NCI-H2107 treated with DMSO at 0.1 percent for 48 hours (cell line): ENCODE measurements at regions not wholly inside any gene's neighbourhood (a gene's known extent, or its start where the extent isn't known, plus 50 kb on each side); places are given as distances from the start of the nearest gene placed in this dataset.

Experiments
- DNase-seq: peaks from one replicate; lab custom pipeline; 2025; ENCODE audit not compliant: unreplicated experiment; lab: John Stamatoyannopoulos, UW

GRCh38 chr3:182530316-182530715 is 263.0 kb upstream of the ATP11B start:
- DNase-seq = no peak

DNA sequence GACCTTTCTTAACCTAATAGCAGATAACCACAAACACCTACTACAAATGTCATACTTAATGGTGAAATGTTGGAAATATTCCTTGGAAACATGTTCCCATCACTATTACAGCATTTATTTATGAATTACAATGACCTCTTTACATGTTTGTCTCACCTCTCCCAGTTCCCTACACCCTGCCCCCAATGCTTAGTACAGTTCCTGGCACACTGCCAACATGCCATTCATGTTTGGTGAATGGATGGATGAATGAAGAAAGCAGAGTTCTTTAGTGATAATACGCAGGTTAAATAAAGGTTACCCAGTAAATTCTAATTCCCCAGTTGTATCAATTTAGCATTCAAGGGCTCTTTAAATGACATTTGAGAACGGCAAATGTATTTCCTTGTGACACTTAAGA is 259.9 kb upstream of the ATP11B start:
- DNase-seq = peak; percentile 95

DNA sequence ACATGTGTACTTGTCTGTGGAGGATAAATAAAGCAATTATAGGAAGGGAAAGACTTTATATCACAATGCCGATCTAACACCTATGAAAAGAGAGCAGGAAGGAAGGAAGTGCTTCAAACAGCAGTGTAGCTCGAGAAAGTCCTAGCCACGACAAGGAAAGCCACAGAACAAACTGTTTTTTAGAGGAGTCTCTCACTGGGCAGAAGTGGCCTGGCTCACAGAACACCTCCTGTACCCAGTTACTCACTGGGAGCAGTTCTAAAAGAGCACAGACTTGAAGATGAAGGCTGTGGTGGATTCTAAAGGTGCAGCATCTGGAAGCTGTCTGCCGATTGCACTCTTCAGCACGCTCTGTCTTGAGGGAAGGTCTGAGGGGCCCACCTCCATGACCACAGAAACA is 248.8 kb upstream of the ATP11B start:
- DNase-seq = no peak

DNA sequence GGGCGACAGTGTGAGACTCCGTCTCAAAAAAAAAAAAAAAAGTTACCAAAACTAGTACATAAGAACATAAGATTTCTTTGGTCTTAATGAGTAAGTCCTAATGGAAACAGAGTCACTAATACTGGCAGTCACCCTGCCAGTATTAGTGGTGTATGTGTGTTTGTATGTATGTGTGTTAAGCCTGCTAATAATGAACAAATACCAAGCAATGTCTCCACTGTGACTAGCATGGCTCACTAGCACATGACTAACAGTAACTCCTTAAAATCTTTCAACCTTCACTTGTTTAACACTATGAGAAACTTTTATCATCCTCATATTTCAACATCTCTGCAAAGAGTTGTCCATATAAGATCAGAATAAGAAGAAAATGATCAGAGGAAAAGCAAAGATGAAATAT is 231.0 kb upstream of the ATP11B start:
- DNase-seq = no peak

DNA sequence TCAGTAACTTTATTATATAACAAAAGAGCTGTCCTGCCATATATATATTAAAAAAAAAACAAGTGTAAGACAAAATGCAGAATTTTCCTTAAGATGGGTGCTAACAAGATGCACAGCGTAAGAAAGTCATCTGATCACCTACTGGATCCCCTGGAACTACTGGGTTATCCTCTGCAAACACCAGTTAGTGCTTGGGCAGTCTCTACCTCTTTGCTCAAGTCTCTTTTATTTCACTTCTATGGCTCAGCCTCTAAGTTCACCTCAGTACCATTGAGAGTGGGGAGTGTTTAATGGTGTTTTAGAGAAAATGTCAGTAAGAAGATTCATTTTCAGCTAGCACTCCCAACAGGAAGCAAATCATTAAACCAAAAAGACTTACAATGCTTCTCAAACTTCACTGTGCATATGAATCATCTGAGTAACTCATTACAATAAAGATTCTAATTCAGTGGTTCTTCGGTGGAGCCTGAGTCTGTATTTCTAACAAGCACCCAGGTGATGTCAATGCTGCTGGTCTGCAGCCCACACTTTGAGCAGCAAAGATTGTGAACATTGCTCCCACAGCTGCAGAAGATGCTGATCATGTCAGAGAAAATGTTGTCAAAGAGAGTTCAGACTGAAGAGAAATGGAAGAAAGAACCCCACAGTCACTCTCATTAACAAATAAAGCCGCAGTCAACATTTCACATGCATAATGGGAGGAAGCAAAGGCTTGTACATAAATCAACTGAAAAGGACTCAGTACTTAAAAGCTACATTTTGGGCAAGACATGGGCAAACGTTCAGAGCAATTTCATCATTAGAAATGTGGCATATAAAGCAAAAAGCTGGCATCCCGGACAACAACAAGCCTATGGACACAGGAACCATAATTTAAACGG is 227.1 kb upstream of the ATP11B start:
- DNase-seq = no peak

DNA sequence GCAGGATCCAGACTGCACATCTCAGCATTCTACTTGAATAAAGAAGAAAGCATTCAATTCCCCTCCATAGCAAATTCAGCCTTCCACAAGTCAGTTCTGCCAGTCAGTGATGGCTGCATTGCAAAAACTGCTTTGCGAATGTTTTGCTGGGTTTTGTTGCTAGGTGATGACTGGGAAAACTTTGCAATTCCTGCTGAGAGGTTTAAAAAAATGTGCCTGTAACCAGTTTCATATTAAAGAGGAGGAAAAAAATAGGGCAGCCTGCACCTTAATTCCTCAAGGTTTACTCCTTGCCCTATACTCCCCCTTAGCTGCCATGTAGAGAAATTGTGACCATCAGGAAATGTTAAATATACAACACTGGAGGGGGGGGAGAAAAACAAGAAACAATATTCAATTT is 225.6 kb upstream of the ATP11B start:
- peak; percentile 26 for DNase-seq

GRCh38 chr3:182568261-182568660 is 225.0 kb upstream of the ATP11B start:
- no peak for DNase-seq

GRCh38 chr3:182568876-182569275 is 224.4 kb upstream of the ATP11B start:
- DNase-seq = no peak

GRCh38 chr3:182570946-182571594 is 222.2 kb upstream of the ATP11B start:
- no peak for DNase-seq

DNA sequence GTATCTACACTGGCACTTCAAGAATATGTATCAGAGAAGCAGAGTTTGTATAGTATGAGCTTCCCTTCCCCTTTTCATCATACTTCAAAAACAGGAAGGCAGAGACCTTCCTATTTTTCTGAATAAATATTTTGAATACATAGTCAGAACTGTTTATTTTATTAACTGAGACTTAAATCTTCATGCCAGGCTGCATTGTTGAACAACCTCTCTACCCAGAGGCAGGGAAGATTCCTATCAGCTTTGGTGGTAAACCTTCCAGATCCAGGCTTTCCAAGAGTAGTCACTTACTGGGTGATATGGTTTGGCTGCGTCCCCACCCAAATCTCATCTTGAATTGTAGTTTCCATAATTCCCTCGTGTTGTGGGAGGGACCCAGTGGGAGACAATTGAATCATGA is 217.4 kb upstream of the ATP11B start:
- DNase-seq = no peak

DNA sequence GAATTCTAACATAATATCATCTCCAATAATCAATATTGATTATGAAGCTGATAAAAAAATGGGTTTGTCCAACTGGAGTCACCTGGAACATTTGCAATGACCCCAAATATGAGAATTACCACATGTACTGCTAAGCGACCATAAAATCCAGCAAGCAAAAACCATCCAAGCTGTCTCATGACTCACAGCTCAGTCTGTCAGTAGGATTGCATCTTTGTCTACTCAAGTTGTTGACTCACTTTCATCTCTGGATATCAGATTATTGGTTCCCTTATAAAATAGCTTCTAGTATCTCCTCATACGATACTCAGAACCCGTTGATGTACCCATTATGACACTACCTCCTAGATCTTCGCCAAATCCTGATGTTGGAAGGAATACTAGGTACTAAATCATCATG is 209.8 kb upstream of the ATP11B start:
- no peak for DNase-seq

DNA sequence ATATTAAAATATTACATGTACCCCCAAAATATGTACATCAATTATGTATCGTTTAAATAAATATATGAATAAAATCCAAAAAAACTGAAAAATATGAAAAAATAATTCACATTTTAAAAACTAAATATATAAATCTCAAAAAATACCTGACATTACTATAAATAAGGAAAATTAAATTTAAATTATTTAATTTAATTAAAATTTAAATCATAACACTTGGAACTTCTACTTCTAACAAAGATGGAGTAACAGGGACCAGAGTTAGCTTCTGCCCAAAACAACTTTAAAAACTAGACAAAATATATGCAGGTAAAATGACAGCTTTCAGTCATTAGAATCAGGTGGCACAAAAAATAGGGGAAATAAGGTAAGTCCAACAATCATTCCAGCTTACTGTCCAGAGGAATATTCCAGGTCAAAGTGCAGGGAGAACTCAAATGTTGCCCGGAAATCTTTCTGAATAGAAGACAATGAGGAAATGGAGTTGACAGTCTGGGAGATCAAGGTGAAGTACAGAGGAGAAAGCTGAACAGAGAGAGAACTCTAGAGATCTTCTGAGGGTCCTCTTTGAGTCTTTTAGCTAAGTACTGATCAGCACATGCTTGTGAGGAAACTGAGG is 207.7 kb upstream of the ATP11B start:
- DNase-seq = no peak

DNA sequence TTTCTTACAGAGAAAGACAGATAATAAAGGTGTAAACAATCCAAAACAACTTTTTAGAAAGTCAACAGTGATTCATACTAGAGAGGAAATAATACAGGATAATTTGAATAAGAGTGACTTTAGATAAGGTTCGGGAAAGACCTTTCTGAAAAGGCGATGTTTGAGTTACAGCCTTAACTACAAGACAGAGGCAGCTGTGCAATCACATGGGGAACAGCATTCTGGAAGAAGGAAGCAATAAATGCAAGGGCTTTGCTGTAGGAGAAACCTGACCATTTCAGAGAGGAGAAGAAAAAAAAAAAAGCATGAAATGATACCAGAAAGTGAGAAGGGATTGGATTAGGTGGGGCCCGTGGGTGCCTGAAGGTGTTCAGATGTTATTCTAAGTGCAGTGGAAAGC is 200.6 kb upstream of the ATP11B start:
- no peak for DNase-seq

DNA sequence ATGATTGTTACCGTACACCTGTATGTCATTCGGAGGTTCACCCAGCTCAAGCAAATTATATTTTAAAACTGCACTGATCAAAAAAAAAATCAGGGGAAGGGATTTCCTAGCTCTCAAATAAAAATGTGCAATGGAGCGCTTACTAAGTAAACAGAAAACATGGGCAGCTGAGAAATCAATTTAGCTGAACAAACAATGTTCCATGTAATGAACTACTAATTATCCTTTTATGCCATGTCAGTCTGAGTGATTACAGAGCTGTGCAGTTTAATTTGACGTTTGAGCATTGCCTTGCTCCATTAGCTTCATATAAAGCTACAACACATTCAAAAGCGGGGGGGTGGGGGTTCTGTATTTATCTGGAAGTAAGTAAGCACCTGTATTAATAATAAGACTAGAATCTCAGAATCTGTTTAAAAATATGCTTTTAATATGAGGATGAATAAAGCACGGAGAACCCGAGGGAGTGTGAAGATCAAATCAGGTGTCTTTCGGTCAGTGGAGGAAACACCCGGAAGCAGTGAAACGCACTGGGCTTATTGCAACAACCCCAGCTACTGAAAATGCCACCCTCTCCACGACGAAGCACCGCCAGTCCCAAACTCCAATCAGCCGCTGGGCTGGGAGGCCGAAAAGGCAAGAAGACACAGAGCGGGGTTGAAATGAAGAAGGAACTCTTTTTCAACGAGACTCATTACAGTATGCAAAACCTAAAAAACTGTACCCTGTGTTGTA is 196.5 kb upstream of the ATP11B start:
- peak; percentile 100 for DNase-seq

DNA sequence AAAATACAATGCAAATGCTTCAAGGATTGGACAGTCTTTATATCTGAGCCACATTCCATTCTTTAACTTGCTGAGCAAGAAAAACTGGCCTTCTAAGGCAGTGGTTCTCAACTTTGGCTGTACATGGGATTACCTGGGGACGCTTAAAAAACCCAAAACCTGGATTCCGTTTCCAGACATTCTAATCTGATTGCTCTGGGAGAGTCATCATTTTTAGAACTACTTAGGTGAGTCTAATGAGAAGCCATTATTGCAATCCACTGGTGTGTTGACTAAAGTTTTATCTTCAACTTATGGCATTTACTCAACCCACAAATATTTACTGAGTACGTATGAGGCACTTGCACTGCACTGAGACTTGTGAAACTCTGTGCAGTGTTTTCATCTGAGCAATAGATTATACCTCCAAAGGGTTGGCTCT is 195.7 kb upstream of the ATP11B start:
- no peak for DNase-seq

- DNase-seq = no peak
These were observed 191.7 kb upstream of the ATP11B start for GRCh38 chr3:182601597-182601996.

GRCh38 chr3:182603501-182603900 is 189.8 kb upstream of the ATP11B start:
- no peak for DNase-seq

- DNase-seq = no peak
These were observed 187.3 kb upstream of the ATP11B start for GRCh38 chr3:182605882-182606611.

- no peak for DNase-seq
These were observed 186.3 kb upstream of the ATP11B start for GRCh38 chr3:182606905-182607504.

DNA sequence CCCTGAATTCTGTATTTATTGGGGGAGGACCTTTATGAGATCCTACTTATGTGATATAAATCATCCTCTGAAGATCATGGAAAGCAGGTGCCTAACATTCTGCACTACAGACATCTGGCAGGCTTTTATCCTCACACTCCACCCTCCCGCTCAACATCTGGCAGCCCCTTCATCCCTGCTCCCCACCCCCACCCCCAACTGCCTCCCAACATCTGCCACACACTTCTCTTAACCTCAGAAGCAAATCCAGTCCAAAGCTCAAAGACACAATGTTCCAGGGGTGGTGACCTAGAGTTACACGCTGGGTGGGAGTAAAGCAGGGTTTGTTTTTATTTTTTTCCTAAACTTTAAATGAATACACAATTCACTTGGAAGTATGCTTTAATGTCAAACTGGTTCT is 184.5 kb upstream of the ATP11B start:
- no peak for DNase-seq
